Panc1 (cell line): ENCODE measurements at regions not wholly inside any gene's neighbourhood (a gene's known extent, or its start where the extent isn't known, plus 50 kb on each side); places are given as distances from the start of the nearest gene placed in this dataset.

Source experiments
- ATAC-seq: fragments of 200-7000 bp; cut with Tn5 transposase; 2 replicates; pipeline ENCODE4 v1.9.1; 2020; ENCODE audit warnings: mild to moderate bottlenecking, moderate library complexity
- BruUV-seq: library from RNA; stranded (reverse); fragments of 400-500 nt; replicated peaks from 2 replicates; lab custom pipeline; 2021; lab: Mats Ljungman, UMichigan
- CTCF ChIA-PET: fragments of 300-600 bp; sonication (Branson Sonifier 250); formaldehyde crosslinking; loops from one replicate; lab custom pipeline; 2022; ENCODE audit warnings: antibody characterized with exemption; lab: Charles Lee
- POLR2A ChIA-PET: fragments of 300-600 bp; sonication (Branson Sonifier 250); formaldehyde crosslinking; loops from one replicate; lab custom pipeline; 2022; ENCODE audit warnings: antibody characterized with exemption; lab: Charles Lee
- DNase-seq: peaks from one replicate; pipeline ENCODE4 v3.0.0-alpha.2; 2010; ENCODE audit warnings: low read depth, low spot score
- H3K27ac ChIP-seq: 2 replicates; pipeline ENCODE4 v1.5.1; 2011; ENCODE audit warnings: mild to moderate bottlenecking, low read length, inconsistent platforms
- H3K27me3 ChIP-seq: fragments of 200-500 bp; sonication (Bioruptor generic); 2 replicates; pipeline ENCODE4 v1.6.0; 2014; ENCODE audit warnings: low read length, inconsistent platforms; ENCODE audit not compliant: control insufficient read depth, insufficient read depth
- H3K36me3 ChIP-seq: fragments of 200-500 bp; sonication (Bioruptor generic); 2 replicates; pipeline ENCODE4 v1.5.1; 2014; ENCODE audit warnings: inconsistent platforms, mild to moderate bottlenecking, low read length, moderate library complexity; ENCODE audit not compliant: control insufficient read depth, insufficient read depth
- H3K4me1 ChIP-seq: 2 replicates; pipeline ENCODE4 v1.5.1; 2011; ENCODE audit warnings: inconsistent platforms, mild to moderate bottlenecking, low read length, moderate library complexity; ENCODE audit not compliant: control insufficient read depth, insufficient read depth
- H3K4me3 ChIP-seq, 2 experiments: 2 replicates each; pipeline ENCODE4 v1.5.1; 2011 to 2012; ENCODE audit warnings: low read depth in 2 of 2, low read length in 2 of 2, mild to moderate bottlenecking in 2 of 2, inconsistent platforms in 1 of 2, moderate library complexity in 1 of 2
- H3K9me3 ChIP-seq: fragments of 200-500 bp; sonication (Bioruptor generic); 2 replicates; pipeline ENCODE4 v1.5.1; 2014; ENCODE audit warnings: low read depth, mild to moderate bottlenecking, inconsistent platforms, low read length, moderate library complexity; ENCODE audit not compliant: control insufficient read depth, insufficient read depth
- POLR2AphosphoS5 ChIP-seq: IDR thresholded peaks from 2 replicates; pipeline ENCODE4 v1.6.1; 2012; ENCODE audit warnings: mild to moderate bottlenecking, low read depth, low read length, moderate library complexity
- SIN3A ChIP-seq: IDR thresholded peaks from 2 replicates; pipeline ENCODE4 v1.6.1; 2012; ENCODE audit warnings: low read depth, mild to moderate bottlenecking, low read length, moderate library complexity, borderline replicate concordance; ENCODE audit not compliant: insufficient read depth
- TCF7L2 ChIP-seq: IDR thresholded peaks from 2 replicates; pipeline ENCODE4 v1.6.1; 2011; ENCODE audit warnings: mild to moderate bottlenecking, low read depth, low read length, inconsistent platforms
- in situ Hi-C: cut with HindIII; loops from 2 replicates; pipeline ENCODE4 v1.10.0; 2016; ENCODE audit warnings: low sequenced_read_pairs, low pct_unique_long_range_greater_than_20kb
- intact Hi-C: fragments of 100-400 bp; cut with micrococcal nuclease; formaldehyde crosslinking; loops from one replicate; pipeline ENCODE4 v1.10.0; 2022; ENCODE audit not compliant: unreplicated experiment
- TF ChIP-seq, protein P1 (sequence below), 2 experiments: IDR thresholded peaks; 2 replicates each; pipeline ENCODE4 v1.6.1; 2011 to 2012; ENCODE audit warnings: low read depth in 2 of 2, control low read depth in 1 of 2, low read length in 1 of 2, mild to moderate bottlenecking in 1 of 2, moderate library complexity in 1 of 2; ENCODE audit not compliant: insufficient read depth in 1 of 2
- TF ChIP-seq, protein P2 (sequence below): fragments of 450-650 bp; IDR thresholded peaks from 2 replicates; pipeline ENCODE4 v1.5.1; 2017; ENCODE audit warnings: mild to moderate bottlenecking

DNA sequence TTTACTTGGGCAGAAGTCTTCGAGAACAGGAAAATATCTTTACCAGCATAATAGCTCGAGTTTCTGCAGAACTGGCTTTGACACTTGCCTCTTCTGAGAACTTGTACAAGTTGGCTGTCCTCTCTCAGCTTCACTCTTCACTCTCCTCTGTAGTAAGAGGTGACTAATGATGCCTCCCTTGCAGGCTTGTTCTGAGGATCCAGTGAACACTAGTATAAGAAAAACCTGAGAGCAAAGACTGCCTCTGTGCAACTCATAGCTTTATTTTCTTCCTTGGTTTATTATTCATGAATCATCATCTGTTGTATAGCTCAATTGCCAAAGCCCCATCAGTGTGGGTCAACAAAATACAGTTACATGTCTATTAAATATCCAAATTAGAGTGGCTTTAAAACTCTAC, 266.7 kb upstream of the CLNK start:
- no TSS peak for BruUV-seq
- intact Hi-C loops: no loop called here
- no peak for TF ChIP-seq POLR2AphosphoS5
- no peak for TF ChIP-seq SIN3A
- TF ChIP-seq, protein P1, sequence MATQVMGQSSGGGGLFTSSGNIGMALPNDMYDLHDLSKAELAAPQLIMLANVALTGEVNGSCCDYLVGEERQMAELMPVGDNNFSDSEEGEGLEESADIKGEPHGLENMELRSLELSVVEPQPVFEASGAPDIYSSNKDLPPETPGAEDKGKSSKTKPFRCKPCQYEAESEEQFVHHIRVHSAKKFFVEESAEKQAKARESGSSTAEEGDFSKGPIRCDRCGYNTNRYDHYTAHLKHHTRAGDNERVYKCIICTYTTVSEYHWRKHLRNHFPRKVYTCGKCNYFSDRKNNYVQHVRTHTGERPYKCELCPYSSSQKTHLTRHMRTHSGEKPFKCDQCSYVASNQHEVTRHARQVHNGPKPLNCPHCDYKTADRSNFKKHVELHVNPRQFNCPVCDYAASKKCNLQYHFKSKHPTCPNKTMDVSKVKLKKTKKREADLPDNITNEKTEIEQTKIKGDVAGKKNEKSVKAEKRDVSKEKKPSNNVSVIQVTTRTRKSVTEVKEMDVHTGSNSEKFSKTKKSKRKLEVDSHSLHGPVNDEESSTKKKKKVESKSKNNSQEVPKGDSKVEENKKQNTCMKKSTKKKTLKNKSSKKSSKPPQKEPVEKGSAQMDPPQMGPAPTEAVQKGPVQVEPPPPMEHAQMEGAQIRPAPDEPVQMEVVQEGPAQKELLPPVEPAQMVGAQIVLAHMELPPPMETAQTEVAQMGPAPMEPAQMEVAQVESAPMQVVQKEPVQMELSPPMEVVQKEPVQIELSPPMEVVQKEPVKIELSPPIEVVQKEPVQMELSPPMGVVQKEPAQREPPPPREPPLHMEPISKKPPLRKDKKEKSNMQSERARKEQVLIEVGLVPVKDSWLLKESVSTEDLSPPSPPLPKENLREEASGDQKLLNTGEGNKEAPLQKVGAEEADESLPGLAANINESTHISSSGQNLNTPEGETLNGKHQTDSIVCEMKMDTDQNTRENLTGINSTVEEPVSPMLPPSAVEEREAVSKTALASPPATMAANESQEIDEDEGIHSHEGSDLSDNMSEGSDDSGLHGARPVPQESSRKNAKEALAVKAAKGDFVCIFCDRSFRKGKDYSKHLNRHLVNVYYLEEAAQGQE (IDR thresholded peaks at IDR 0.05; ENCODE audit: insufficient read depth in 1 of 2, low read depth in 2 of 2, low read length in 1 of 2): no peak
- TF ChIP-seq TCF7L2: no peak
- TF ChIP-seq, protein P2, sequence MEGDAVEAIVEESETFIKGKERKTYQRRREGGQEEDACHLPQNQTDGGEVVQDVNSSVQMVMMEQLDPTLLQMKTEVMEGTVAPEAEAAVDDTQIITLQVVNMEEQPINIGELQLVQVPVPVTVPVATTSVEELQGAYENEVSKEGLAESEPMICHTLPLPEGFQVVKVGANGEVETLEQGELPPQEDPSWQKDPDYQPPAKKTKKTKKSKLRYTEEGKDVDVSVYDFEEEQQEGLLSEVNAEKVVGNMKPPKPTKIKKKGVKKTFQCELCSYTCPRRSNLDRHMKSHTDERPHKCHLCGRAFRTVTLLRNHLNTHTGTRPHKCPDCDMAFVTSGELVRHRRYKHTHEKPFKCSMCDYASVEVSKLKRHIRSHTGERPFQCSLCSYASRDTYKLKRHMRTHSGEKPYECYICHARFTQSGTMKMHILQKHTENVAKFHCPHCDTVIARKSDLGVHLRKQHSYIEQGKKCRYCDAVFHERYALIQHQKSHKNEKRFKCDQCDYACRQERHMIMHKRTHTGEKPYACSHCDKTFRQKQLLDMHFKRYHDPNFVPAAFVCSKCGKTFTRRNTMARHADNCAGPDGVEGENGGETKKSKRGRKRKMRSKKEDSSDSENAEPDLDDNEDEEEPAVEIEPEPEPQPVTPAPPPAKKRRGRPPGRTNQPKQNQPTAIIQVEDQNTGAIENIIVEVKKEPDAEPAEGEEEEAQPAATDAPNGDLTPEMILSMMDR: no peak

DNA sequence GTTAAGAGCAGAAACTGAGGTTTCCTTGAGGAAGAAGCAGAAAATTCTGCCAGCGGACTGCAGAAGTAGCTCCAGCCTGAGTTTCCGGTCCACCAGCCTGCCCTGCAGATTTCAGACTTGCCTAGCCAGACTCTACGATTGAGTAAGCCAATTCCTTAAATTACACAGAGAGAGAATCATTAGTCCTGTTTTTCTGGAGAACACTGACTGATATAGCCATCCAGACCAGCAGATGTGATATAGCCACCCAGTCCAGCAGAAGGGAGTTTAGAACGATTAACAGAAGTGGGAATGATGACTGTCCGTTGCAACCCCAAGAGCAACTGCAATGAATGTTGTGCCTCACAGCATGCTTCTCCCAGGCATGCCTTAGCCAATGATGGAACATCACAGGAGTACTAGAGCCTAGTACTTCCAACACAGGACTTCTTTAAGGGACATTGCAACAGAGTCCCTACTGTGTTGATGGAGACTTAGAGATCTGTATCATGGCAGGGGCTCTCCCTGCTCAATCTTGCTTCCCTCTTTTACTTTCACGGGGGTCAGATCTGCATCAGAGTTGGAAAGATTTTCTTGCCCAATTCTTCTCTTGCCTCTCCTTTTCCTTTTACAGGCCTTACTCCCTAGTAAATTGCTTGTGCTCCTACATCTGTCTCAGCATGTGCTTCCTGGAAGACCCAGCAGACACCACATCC, 264.6 kb upstream of the CLNK start:
- Histone ChIP-seq H3K9me3 (no peaks in the 10 kb centered on the region), H3K27ac (no peak overlapping the region), H3K27me3 (no peaks in the 10 kb centered on the region), H3K36me3 (no peaks in the 10 kb centered on the region), H3K4me3 (no peak overlapping the region), H3K4me1 (no peaks in the 10 kb centered on the region)
- intact Hi-C loops (no loop called here), in situ Hi-C loops (no loop called here)
- CTCF ChIA-PET: no interaction called here
- POLR2A ChIA-PET: no interaction called here
- ATAC-seq (no peak), DNase-seq (no peak)
- BruUV-seq: no TSS peak
- TF ChIP-seq, protein P1 (IDR thresholded peaks at IDR 0.05; ENCODE audit: insufficient read depth in 1 of 2, low read depth in 2 of 2, low read length in 1 of 2): no peak
- TF ChIP-seq POLR2AphosphoS5 (no peak), SIN3A (no peak)
- TF ChIP-seq, protein P2: no peak

More for the DNA sequence above, 266.7 kb upstream of the CLNK start:
- ChIA-PET CTCF (no interaction called here), POLR2A (no interaction called here)
- Histone ChIP-seq H3K36me3 (no peaks in the 10 kb centered on the region), H3K27ac (no peak overlapping the region), H3K4me1 (no peaks in the 10 kb centered on the region), H3K27me3 (no peaks in the 10 kb centered on the region), H3K9me3 (no peaks in the 10 kb centered on the region), H3K4me3 (no peak overlapping the region)
- ATAC-seq (no peak), DNase-seq (no peak)
- in situ Hi-C loops: no loop called here
